ENCODE measurements at regions not wholly inside any gene's neighbourhood (a gene's known extent, or its start where the extent isn't known, plus 50 kb on each side); places are given as distances from the start of the nearest gene placed in this dataset.
"Not testable (repeated sequence)": the region's sequence is repeated elsewhere in the genome, so short reads cannot be mapped to it uniquely, and the experiment has no call there.

GRCh38 chr5:52623291-52623690, 164.4 kb upstream of the ITGA1 start:
- DNase-seq (ENCODE audit: low spot score): no peak
- Mint-ChIP-seq H3K9me3 (no peaks in the 10 kb centered on the region), H3K27ac (no peak overlapping the region), H3K4me3 (no peak overlapping the region), H3K36me3 (ENCODE audit: low read depth) (no peaks in the 10 kb centered on the region), H3K4me1 (ENCODE audit: low read depth) (peaks cover 2% of the 10 kb centered on the region), H3K27me3 (ENCODE audit: low read depth) (peaks cover 2% of the 10 kb centered on the region)

- Mint-ChIP-seq H3K4me1 (ENCODE audit: low read depth) (peaks cover 2% of the 10 kb centered on the region), H3K27ac (no peak overlapping the region), H3K4me3 (no peak overlapping the region), H3K9me3 (no peaks in the 10 kb centered on the region), H3K36me3 (ENCODE audit: low read depth) (no peaks in the 10 kb centered on the region), H3K27me3 (ENCODE audit: low read depth) (peaks cover 2% of the 10 kb centered on the region)
- DNase-seq (ENCODE audit: low spot score): no peak
These were observed 163.4 kb upstream of the ITGA1 start for GRCh38 chr5:52624291-52624690.

- H3K36me3 Mint-ChIP-seq (ENCODE audit: low read depth): no peaks in the 10 kb centered on the region
- no peak overlapping the region for H3K4me3 Mint-ChIP-seq
- DNase-seq (ENCODE audit: low spot score): no peak
- no peaks in the 10 kb centered on the region for H3K4me1 Mint-ChIP-seq (ENCODE audit: low read depth)
- H3K27me3 Mint-ChIP-seq (ENCODE audit: low read depth): peaks cover 2% of the 10 kb centered on the region
- no peaks in the 10 kb centered on the region for H3K9me3 Mint-ChIP-seq
- H3K27ac Mint-ChIP-seq: no peak overlapping the region
These were observed 161.4 kb upstream of the ITGA1 start for GRCh38 chr5:52626312-52626711.

- no peaks in the 10 kb centered on the region for H3K4me1 Mint-ChIP-seq (ENCODE audit: low read depth)
- no peaks in the 10 kb centered on the region for H3K36me3 Mint-ChIP-seq (ENCODE audit: low read depth)
- H3K9me3 Mint-ChIP-seq: no peaks in the 10 kb centered on the region
- no peak overlapping the region for H3K4me3 Mint-ChIP-seq
- no peak overlapping the region for H3K27ac Mint-ChIP-seq
- no peaks in the 10 kb centered on the region for H3K27me3 Mint-ChIP-seq (ENCODE audit: low read depth)
- DNase-seq (ENCODE audit: low spot score): no peak
These were observed 160.0 kb upstream of the ITGA1 start for GRCh38 chr5:52627740-52628139.

- no peak overlapping the region for H3K27ac Mint-ChIP-seq
- H3K27me3 Mint-ChIP-seq (ENCODE audit: low read depth): no peaks in the 10 kb centered on the region
- H3K4me3 Mint-ChIP-seq: no peak overlapping the region
- no peaks in the 10 kb centered on the region for H3K36me3 Mint-ChIP-seq (ENCODE audit: low read depth)
- H3K4me1 Mint-ChIP-seq (ENCODE audit: low read depth): no peaks in the 10 kb centered on the region
- no peaks in the 10 kb centered on the region for H3K9me3 Mint-ChIP-seq
- no peak for DNase-seq (ENCODE audit: low spot score)
These were observed 155.4 kb upstream of the ITGA1 start for GRCh38 chr5:52632281-52632680.

- not testable (repeated sequence) for DNase-seq (ENCODE audit: low spot score); H3K27ac Mint-ChIP-seq; H3K36me3 Mint-ChIP-seq (ENCODE audit: low read depth); H3K4me3 Mint-ChIP-seq; H3K4me1 Mint-ChIP-seq (ENCODE audit: low read depth); H3K27me3 Mint-ChIP-seq (ENCODE audit: low read depth); H3K9me3 Mint-ChIP-seq
These were observed 153.5 kb upstream of the ITGA1 start for GRCh38 chr5:52634171-52634570.

- H3K9me3 Mint-ChIP-seq: peaks cover 4% of the 10 kb centered on the region
- no peaks in the 10 kb centered on the region for H3K4me1 Mint-ChIP-seq (ENCODE audit: low read depth)
- no peaks in the 10 kb centered on the region for H3K36me3 Mint-ChIP-seq (ENCODE audit: low read depth)
- H3K27me3 Mint-ChIP-seq (ENCODE audit: low read depth): no peaks in the 10 kb centered on the region
- no peak overlapping the region for H3K27ac Mint-ChIP-seq
- no peak overlapping the region for H3K4me3 Mint-ChIP-seq
- no peak for DNase-seq (ENCODE audit: low spot score)
These were observed 149.0 kb upstream of the ITGA1 start for GRCh38 chr5:52638732-52639131.

- H3K4me1 Mint-ChIP-seq (ENCODE audit: low read depth): no peaks in the 10 kb centered on the region
- H3K27me3 Mint-ChIP-seq (ENCODE audit: low read depth): peaks cover 3% of the 10 kb centered on the region
- no peak overlapping the region for H3K27ac Mint-ChIP-seq
- DNase-seq (ENCODE audit: low spot score): no peak
- H3K4me3 Mint-ChIP-seq: no peak overlapping the region
- peaks cover 7% of the 10 kb centered on the region for H3K9me3 Mint-ChIP-seq
- no peaks in the 10 kb centered on the region for H3K36me3 Mint-ChIP-seq (ENCODE audit: low read depth)
These were observed 139.0 kb upstream of the ITGA1 start for GRCh38 chr5:52648726-52649125.

- DNase-seq (ENCODE audit: low spot score): no peak
- H3K36me3 Mint-ChIP-seq (ENCODE audit: low read depth): no peaks in the 10 kb centered on the region
- H3K9me3 Mint-ChIP-seq: no peaks in the 10 kb centered on the region
- peaks cover 26% of the 10 kb centered on the region for H3K27me3 Mint-ChIP-seq (ENCODE audit: low read depth)
- peaks cover 4% of the 10 kb centered on the region for H3K4me1 Mint-ChIP-seq (ENCODE audit: low read depth)
- no peak overlapping the region for H3K4me3 Mint-ChIP-seq
- H3K27ac Mint-ChIP-seq: no peak overlapping the region
These were observed 132.6 kb upstream of the ITGA1 start for GRCh38 chr5:52655163-52655562.

GRCh38 chr5:52656569-52657246, 131.0 kb upstream of the ITGA1 start:
- H3K4me1 Mint-ChIP-seq (ENCODE audit: low read depth): peaks cover 4% of the 10 kb centered on the region
- no peak for DNase-seq (ENCODE audit: low spot score)
- no peak overlapping the region for H3K4me3 Mint-ChIP-seq
- no peak overlapping the region for H3K27ac Mint-ChIP-seq
- H3K36me3 Mint-ChIP-seq (ENCODE audit: low read depth): no peaks in the 10 kb centered on the region
- H3K27me3 Mint-ChIP-seq (ENCODE audit: low read depth): peaks cover 32% of the 10 kb centered on the region
- H3K9me3 Mint-ChIP-seq: no peaks in the 10 kb centered on the region

- Mint-ChIP-seq H3K36me3 (ENCODE audit: low read depth) (no peaks in the 10 kb centered on the region), H3K4me1 (ENCODE audit: low read depth) (peaks cover 4% of the 10 kb centered on the region), H3K4me3 (no peak overlapping the region), H3K27me3 (ENCODE audit: low read depth) (peaks cover 33% of the 10 kb centered on the region), H3K9me3 (no peaks in the 10 kb centered on the region), H3K27ac (no peak overlapping the region)
- DNase-seq (ENCODE audit: low spot score): no peak
These were observed 130.5 kb upstream of the ITGA1 start for GRCh38 chr5:52657247-52657645.

- H3K27ac Mint-ChIP-seq: no peak overlapping the region
- no peaks in the 10 kb centered on the region for H3K36me3 Mint-ChIP-seq (ENCODE audit: low read depth)
- DNase-seq (ENCODE audit: low spot score): no peak
- no peak overlapping the region for H3K4me3 Mint-ChIP-seq
- no peaks in the 10 kb centered on the region for H3K9me3 Mint-ChIP-seq
- peaks cover 37% of the 10 kb centered on the region for H3K27me3 Mint-ChIP-seq (ENCODE audit: low read depth)
- H3K4me1 Mint-ChIP-seq (ENCODE audit: low read depth): peaks cover 4% of the 10 kb centered on the region
These were observed 129.5 kb upstream of the ITGA1 start for GRCh38 chr5:52658246-52658645.

- Mint-ChIP-seq H3K36me3 (ENCODE audit: low read depth) (no peaks in the 10 kb centered on the region), H3K27me3 (ENCODE audit: low read depth) (peaks cover 36% of the 10 kb centered on the region), H3K4me3 (no peak overlapping the region), H3K27ac (no peak overlapping the region), H3K4me1 (ENCODE audit: low read depth) (peaks cover 7% of the 10 kb centered on the region), H3K9me3 (no peaks in the 10 kb centered on the region)
- no peak for DNase-seq (ENCODE audit: low spot score)
These were observed 127.1 kb upstream of the ITGA1 start for GRCh38 chr5:52660621-52661020.

GRCh38 chr5:52661903-52662595, 125.7 kb upstream of the ITGA1 start:
- Mint-ChIP-seq H3K27ac (no peak overlapping the region), H3K4me3 (no peak overlapping the region), H3K4me1 (ENCODE audit: low read depth) (peaks cover 9% of the 10 kb centered on the region), H3K9me3 (no peaks in the 10 kb centered on the region), H3K27me3 (ENCODE audit: low read depth) (peaks cover 37% of the 10 kb centered on the region), H3K36me3 (ENCODE audit: low read depth) (no peaks in the 10 kb centered on the region)
- DNase-seq (ENCODE audit: low spot score): no peak

- Mint-ChIP-seq H3K4me1 (ENCODE audit: low read depth) (peaks cover 6% of the 10 kb centered on the region), H3K27me3 (ENCODE audit: low read depth) (peaks cover 38% of the 10 kb centered on the region), H3K4me3 (no peak overlapping the region), H3K9me3 (no peaks in the 10 kb centered on the region), H3K36me3 (ENCODE audit: low read depth) (no peaks in the 10 kb centered on the region), H3K27ac (no peak overlapping the region)
- DNase-seq (ENCODE audit: low spot score): no peak
These were observed 122.2 kb upstream of the ITGA1 start for GRCh38 chr5:52665559-52665958.

Measured in T-helper 2 cell treated with Interferon-gamma antibody and Interleukin-4, amounts not matched to agents 5 μg/mL and 100 μg/mL, for 36 hours (primary cell).